ENCODE measurements at regions not wholly inside any gene's neighbourhood (a gene's known extent, or its start where the extent isn't known, plus 50 kb on each side); places are given as distances from the start of the nearest gene placed in this dataset.

DNA sequence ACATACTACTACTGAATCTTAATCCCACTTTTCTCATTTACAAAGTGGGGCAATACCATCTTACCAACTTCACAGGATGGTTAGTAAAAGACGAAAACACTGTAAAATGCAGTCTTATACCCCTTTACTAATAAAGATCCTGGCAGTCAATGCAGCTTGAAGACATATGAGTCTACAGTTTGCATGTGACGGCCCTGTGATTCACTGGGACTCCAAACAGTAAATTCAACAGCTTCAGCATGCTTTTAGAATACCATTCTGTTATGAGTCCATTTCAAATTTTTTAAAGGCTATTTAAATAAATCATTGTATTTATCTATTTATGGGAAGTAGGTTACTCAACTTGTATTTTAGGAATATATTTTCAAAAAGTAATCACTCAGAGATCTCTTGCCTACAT is 629.1 kb downstream of the LIG4 start:
- Histone ChIP-seq H4K20me1 (ENCODE audit: insufficient read depth) (no peaks in the 10 kb centered on the region), H3K79me2 (ENCODE audit: low read depth) (no peaks in the 10 kb centered on the region), H3K27me3 (ENCODE audit: insufficient read depth, low read depth) (no peaks in the 10 kb centered on the region), H3K4me1 (replicated peaks; ENCODE audit: insufficient read depth) (no peaks in the 10 kb centered on the region), H3K4me3 (no peak overlapping the region), H3K27ac (no peak overlapping the region), H2AFZ (no peak overlapping the region), H3F3A (ENCODE audit: insufficient read depth, low read depth) (no peaks in the 10 kb centered on the region), H3K9me2 (ENCODE audit: insufficient read depth) (no peaks in the 10 kb centered on the region), H3K4me2 (no peak overlapping the region), H3K36me3 (ENCODE audit: low read depth) (no peaks in the 10 kb centered on the region), H3K9me3 (ENCODE audit: insufficient read depth, low read depth) (0 out of 2 replicates have a peak, but pooled peaks cover 2% of the 10 kb centered on the region)
- intact Hi-C loops (cut with micrococcal nuclease; ENCODE audit: unreplicated experiment), result no loop called here
- DNase-seq, result no peak
- BruUV-seq (replicated peaks), result no TSS peak
- POLR2A ChIA-PET (ENCODE audit: unreplicated experiment), result no interaction called here
- CTCF ChIA-PET, result no interaction called here
- TF ChIP-seq, protein P1, sequence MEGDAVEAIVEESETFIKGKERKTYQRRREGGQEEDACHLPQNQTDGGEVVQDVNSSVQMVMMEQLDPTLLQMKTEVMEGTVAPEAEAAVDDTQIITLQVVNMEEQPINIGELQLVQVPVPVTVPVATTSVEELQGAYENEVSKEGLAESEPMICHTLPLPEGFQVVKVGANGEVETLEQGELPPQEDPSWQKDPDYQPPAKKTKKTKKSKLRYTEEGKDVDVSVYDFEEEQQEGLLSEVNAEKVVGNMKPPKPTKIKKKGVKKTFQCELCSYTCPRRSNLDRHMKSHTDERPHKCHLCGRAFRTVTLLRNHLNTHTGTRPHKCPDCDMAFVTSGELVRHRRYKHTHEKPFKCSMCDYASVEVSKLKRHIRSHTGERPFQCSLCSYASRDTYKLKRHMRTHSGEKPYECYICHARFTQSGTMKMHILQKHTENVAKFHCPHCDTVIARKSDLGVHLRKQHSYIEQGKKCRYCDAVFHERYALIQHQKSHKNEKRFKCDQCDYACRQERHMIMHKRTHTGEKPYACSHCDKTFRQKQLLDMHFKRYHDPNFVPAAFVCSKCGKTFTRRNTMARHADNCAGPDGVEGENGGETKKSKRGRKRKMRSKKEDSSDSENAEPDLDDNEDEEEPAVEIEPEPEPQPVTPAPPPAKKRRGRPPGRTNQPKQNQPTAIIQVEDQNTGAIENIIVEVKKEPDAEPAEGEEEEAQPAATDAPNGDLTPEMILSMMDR (conservative IDR thresholded peaks at IDR 0.05), result no peak
- TF ChIP-seq EZH2 (IDR thresholded peaks at IDR 0.05; ENCODE audit: low read depth), result no peak

DNA sequence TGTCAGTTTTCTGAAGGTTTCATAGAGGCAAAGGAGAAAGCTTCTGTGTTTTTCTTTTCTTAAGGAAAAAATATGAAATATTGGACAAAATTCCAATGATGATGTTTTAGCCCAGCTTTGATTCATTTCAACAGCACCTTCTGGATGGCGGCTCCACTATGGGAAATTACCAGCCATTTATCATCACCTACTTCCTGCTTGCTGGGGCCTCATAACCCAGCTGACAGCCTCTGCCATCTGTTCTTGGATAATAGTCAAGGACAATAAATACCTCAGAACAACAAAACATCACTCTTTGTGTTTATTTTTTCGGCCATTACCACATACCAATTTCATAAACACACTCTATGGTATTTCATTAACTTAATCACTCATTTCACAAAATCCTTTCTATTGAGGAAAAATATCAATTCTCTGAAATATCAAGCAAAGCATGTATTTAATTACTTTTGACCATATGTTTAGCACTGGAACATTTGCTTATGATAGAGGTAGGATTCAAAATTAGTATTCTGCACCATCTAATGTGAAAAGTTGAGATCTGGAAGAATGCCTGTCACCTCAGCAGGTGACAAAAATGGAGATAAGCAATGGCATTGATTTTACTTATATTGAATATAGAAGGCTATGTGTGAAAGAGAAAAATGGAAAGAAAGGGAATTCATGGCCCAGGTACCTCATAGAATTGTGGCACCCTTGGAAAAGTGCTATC is 629.7 kb downstream of the LIG4 start:
- Histone ChIP-seq H2AFZ (no peak overlapping the region), H3K4me2 (no peak overlapping the region), H3K36me3 (ENCODE audit: low read depth) (no peaks in the 10 kb centered on the region), H3K9me2 (ENCODE audit: insufficient read depth) (no peaks in the 10 kb centered on the region), H3K4me1 (replicated peaks; ENCODE audit: insufficient read depth) (no peaks in the 10 kb centered on the region), H3K27me3 (ENCODE audit: insufficient read depth, low read depth) (no peaks in the 10 kb centered on the region), H3K4me3 (no peak overlapping the region), H3F3A (ENCODE audit: insufficient read depth, low read depth) (no peaks in the 10 kb centered on the region), H4K20me1 (ENCODE audit: insufficient read depth) (no peaks in the 10 kb centered on the region), H3K9me3 (ENCODE audit: insufficient read depth, low read depth) (no peaks in the 10 kb centered on the region), H3K27ac (no peak overlapping the region), H3K79me2 (ENCODE audit: low read depth) (no peaks in the 10 kb centered on the region)
- ChIA-PET POLR2A (ENCODE audit: unreplicated experiment) (no interaction called here), CTCF (no interaction called here)
- intact Hi-C loops (cut with micrococcal nuclease; ENCODE audit: unreplicated experiment), result no loop called here
- TF ChIP-seq, protein P1 (conservative IDR thresholded peaks at IDR 0.05), result no peak
- TF ChIP-seq EZH2 (IDR thresholded peaks at IDR 0.05; ENCODE audit: low read depth), result no peak
- DNase-seq, result peak in 1 of 2 experiments; percentile 10
- no TSS peak for BruUV-seq (replicated peaks)

DNA sequence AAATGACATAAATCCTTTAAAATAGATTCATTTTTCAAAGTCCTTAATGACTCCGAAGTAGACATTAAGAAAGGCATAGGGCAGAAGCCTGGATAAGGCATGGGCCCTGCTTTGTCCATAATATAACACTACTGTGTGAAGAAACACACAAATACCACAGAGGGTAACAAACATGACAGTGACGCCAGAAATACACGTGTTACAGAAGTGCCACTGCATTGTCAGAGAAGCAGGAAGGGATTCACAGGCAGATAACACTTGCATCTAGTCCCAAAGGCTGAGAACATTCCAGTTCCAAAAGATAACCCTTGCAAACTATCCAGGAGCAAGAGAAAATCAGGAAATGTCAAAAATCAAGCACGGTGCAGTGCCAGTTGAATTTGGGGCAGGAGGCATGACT is 633.2 kb downstream of the LIG4 start:
- ChIA-PET POLR2A (ENCODE audit: unreplicated experiment) (no interaction called here), CTCF (no interaction called here)
- Histone ChIP-seq H3K27ac (no peak overlapping the region), H4K20me1 (ENCODE audit: insufficient read depth) (no peaks in the 10 kb centered on the region), H3K27me3 (ENCODE audit: insufficient read depth, low read depth) (no peaks in the 10 kb centered on the region), H2AFZ (no peak overlapping the region), H3K4me3 (no peak overlapping the region), H3K9me2 (ENCODE audit: insufficient read depth) (no peaks in the 10 kb centered on the region), H3K36me3 (ENCODE audit: low read depth) (no peaks in the 10 kb centered on the region), H3F3A (ENCODE audit: insufficient read depth, low read depth) (no peaks in the 10 kb centered on the region), H3K4me2 (no peak overlapping the region), H3K79me2 (ENCODE audit: low read depth) (no peaks in the 10 kb centered on the region), H3K4me1 (replicated peaks; ENCODE audit: insufficient read depth) (no peaks in the 10 kb centered on the region), H3K9me3 (ENCODE audit: insufficient read depth, low read depth) (no peaks in the 10 kb centered on the region)
- no peak for DNase-seq
- intact Hi-C loops (cut with micrococcal nuclease; ENCODE audit: unreplicated experiment), result no loop called here
- TF ChIP-seq, protein P1 (conservative IDR thresholded peaks at IDR 0.05), result no peak
- TF ChIP-seq EZH2 (IDR thresholded peaks at IDR 0.05; ENCODE audit: low read depth), result no peak
- BruUV-seq (replicated peaks), result no TSS peak
